HEK293 (cell line): ENCODE measurements at regions not wholly inside any gene's neighbourhood (a gene's known extent, or its start where the extent isn't known, plus 50 kb on each side); places are given as distances from the start of the nearest gene placed in this dataset.

Source experiments
- CTCF ChIA-PET: fragments of 350-600 bp; formaldehyde crosslinking; extraction: SDS; loops from one replicate; lab custom pipeline; 2021; ENCODE audit warnings: antibody characterized with exemption; lab: Yijun Ruan, JAX
- POLR2A ChIA-PET: fragments of 300-600 bp; formaldehyde crosslinking; extraction: SDS; loops from one replicate; lab custom pipeline; 2020; ENCODE audit warnings: antibody characterized with exemption, inconsistent platforms; lab: Yijun Ruan, JAX
- H3K27ac ChIP-seq: fragments of 200-500 bp; sonication (Bioruptor generic); 2 replicates; pipeline ENCODE4 v1.5.1; 2014; ENCODE audit warnings: low read depth, low read length, control low read depth, inconsistent platforms; ENCODE audit errors: extremely low read depth
- H3K36me3 ChIP-seq, 2 experiments: fragments of 200-500 bp in 1 of 2; sonication (Bioruptor generic) in 1 of 2; 1 replicate in 1 of 2; 2 replicates in 1 of 2; pipeline ENCODE4 v1.5.1; 2014 to 2017; ENCODE audit warnings: inconsistent platforms in 2 of 2, low read length in 2 of 2; ENCODE audit not compliant: control insufficient read depth in 2 of 2, insufficient read depth in 1 of 2
- H3K4me1 ChIP-seq: fragments of 200-500 bp; sonication (Bioruptor generic); 2 replicates; pipeline ENCODE4 v1.5.1; 2014; ENCODE audit warnings: mild to moderate bottlenecking, low read length, inconsistent platforms; ENCODE audit not compliant: control insufficient read depth, insufficient read depth
- H3K4me3 ChIP-seq: 2 replicates; pipeline ENCODE4 v1.5.1; 2011; ENCODE audit warnings: low read depth, mild to moderate bottlenecking, control low read depth, low read length, moderate library complexity
- H3K9me3 ChIP-seq: fragments of 200-500 bp; sonication (Bioruptor generic); 2 replicates; pipeline ENCODE4 v1.5.1; 2014; ENCODE audit warnings: low read depth, low read length, inconsistent platforms; ENCODE audit not compliant: control insufficient read depth, insufficient read depth
- BCL11B ChIP-seq: fragments of 450-650 bp; formaldehyde crosslinking; IDR thresholded peaks from 2 replicates; pipeline ENCODE4 v1.5.1; 2016; ENCODE audit warnings: low read depth, missing biosample characterization, missing genetic modification characterization
- HOXA7 ChIP-seq: sonication (generic); formaldehyde crosslinking; IDR thresholded peaks from 2 replicates; pipeline ENCODE4 v1.8.1; 2022; ENCODE audit warnings: missing genetic modification reagents, borderline replicate concordance
- HOXD13 ChIP-seq: sonication (generic); formaldehyde crosslinking; IDR thresholded peaks from 2 replicates; pipeline ENCODE4 v1.8.0; 2022; ENCODE audit warnings: missing genetic modification reagents, borderline replicate concordance
- SP7 ChIP-seq: fragments of 450-650 bp; formaldehyde crosslinking; IDR thresholded peaks from 2 replicates; pipeline ENCODE4 v1.5.1; 2016; ENCODE audit warnings: missing biosample characterization, missing genetic modification characterization
- ZFP3 ChIP-seq: fragments of 450-650 bp; formaldehyde crosslinking; IDR thresholded peaks from 2 replicates; pipeline ENCODE4 v1.5.1; 2016; ENCODE audit warnings: low read depth, missing biosample characterization, missing genetic modification characterization
- ZNF138 ChIP-seq: fragments of 450-650 bp; formaldehyde crosslinking; IDR thresholded peaks from 2 replicates; pipeline ENCODE4 v1.5.1; 2016; ENCODE audit warnings: missing biosample characterization, missing genetic modification characterization, borderline replicate concordance
- ZNF140 ChIP-seq: fragments of 450-650 bp; formaldehyde crosslinking; IDR thresholded peaks from 2 replicates; pipeline ENCODE4 v1.5.1; 2016; ENCODE audit warnings: missing biosample characterization, missing genetic modification characterization
- ZNF157 ChIP-seq: fragments of 450-650 bp; formaldehyde crosslinking; IDR thresholded peaks from 2 replicates; pipeline ENCODE4 v1.5.1; 2016; ENCODE audit warnings: missing biosample characterization, missing genetic modification characterization
- ZNF169 ChIP-seq: fragments of 450-650 bp; formaldehyde crosslinking; IDR thresholded peaks from 2 replicates; pipeline ENCODE4 v1.5.1; 2016; ENCODE audit warnings: missing biosample characterization, missing genetic modification characterization
- ZNF2 ChIP-seq: fragments of 450-650 bp; formaldehyde crosslinking; IDR thresholded peaks from 2 replicates; pipeline ENCODE4 v1.5.1; 2016; ENCODE audit warnings: missing biosample characterization, missing genetic modification characterization
- ZNF211 ChIP-seq: fragments of 450-650 bp; formaldehyde crosslinking; IDR thresholded peaks from 2 replicates; pipeline ENCODE4 v1.5.1; 2016; ENCODE audit warnings: low read depth, missing biosample characterization, missing genetic modification characterization
- ZNF223 ChIP-seq: fragments of 450-650 bp; formaldehyde crosslinking; IDR thresholded peaks from 2 replicates; pipeline ENCODE4 v1.5.1; 2016; ENCODE audit warnings: missing biosample characterization, missing genetic modification characterization
- ZNF239 ChIP-seq: fragments of 450-650 bp; formaldehyde crosslinking; IDR thresholded peaks from 2 replicates; pipeline ENCODE4 v1.5.1; 2016; ENCODE audit warnings: missing biosample characterization, missing genetic modification characterization
- ZNF335 ChIP-seq: fragments of 450-650 bp; formaldehyde crosslinking; conservative IDR thresholded peaks from 2 replicates; pipeline ENCODE4 v1.5.1; 2016; ENCODE audit warnings: missing biosample characterization, missing genetic modification characterization
- ZNF354C ChIP-seq: fragments of 450-650 bp; formaldehyde crosslinking; IDR thresholded peaks from 2 replicates; pipeline ENCODE4 v1.5.1; 2016; ENCODE audit warnings: missing biosample characterization, missing genetic modification characterization, low read depth, borderline replicate concordance
- ZNF473 ChIP-seq: fragments of 450-650 bp; formaldehyde crosslinking; IDR thresholded peaks from 2 replicates; pipeline ENCODE4 v1.5.1; 2017; ENCODE audit warnings: missing biosample characterization, missing genetic modification characterization
- ZNF510 ChIP-seq: fragments of 450-650 bp; formaldehyde crosslinking; IDR thresholded peaks from 2 replicates; pipeline ENCODE4 v1.5.1; 2018; ENCODE audit warnings: mild to moderate bottlenecking, missing genetic modification characterization, missing biosample characterization; ENCODE audit not compliant: insufficient replicate concordance
- ZNF548 ChIP-seq: fragments of 450-650 bp; formaldehyde crosslinking; IDR thresholded peaks from 2 replicates; pipeline ENCODE4 v1.5.1; 2016; ENCODE audit warnings: missing biosample characterization, missing genetic modification characterization
- ZNF621 ChIP-seq: fragments of 450-650 bp; formaldehyde crosslinking; IDR thresholded peaks from 2 replicates; pipeline ENCODE4 v1.5.1; 2017; ENCODE audit warnings: missing biosample characterization, missing genetic modification characterization
- ZNF660 ChIP-seq: fragments of 450-650 bp; IDR thresholded peaks from 2 replicates; pipeline ENCODE4 v1.5.1; 2018; ENCODE audit warnings: missing biosample characterization, mild to moderate bottlenecking, missing genetic modification characterization
- ZNF701 ChIP-seq: fragments of 450-650 bp; formaldehyde crosslinking; IDR thresholded peaks from 2 replicates; pipeline ENCODE4 v1.5.1; 2016; ENCODE audit warnings: missing biosample characterization, missing genetic modification characterization
- ZNF707 ChIP-seq: fragments of 450-650 bp; formaldehyde crosslinking; IDR thresholded peaks from 2 replicates; pipeline ENCODE4 v1.5.1; 2016; ENCODE audit warnings: missing biosample characterization, missing genetic modification characterization
- ZSCAN23 ChIP-seq: fragments of 450-650 bp; formaldehyde crosslinking; IDR thresholded peaks from 2 replicates; pipeline ENCODE4 v1.5.1; 2016; ENCODE audit warnings: missing biosample characterization, missing genetic modification characterization
- TF ChIP-seq, protein P1 (sequence below): fragments of 450-650 bp; formaldehyde crosslinking; IDR thresholded peaks from 2 replicates; pipeline ENCODE4 v1.5.1; 2016; ENCODE audit warnings: missing biosample characterization, missing genetic modification characterization, low read depth
- TF ChIP-seq, protein P2 (sequence below): fragments of 450-650 bp; formaldehyde crosslinking; IDR thresholded peaks from 2 replicates; pipeline ENCODE4 v1.5.1; 2016; ENCODE audit warnings: missing biosample characterization, missing genetic modification characterization, low read depth
- TF ChIP-seq, protein P3 (sequence below): fragments of 450-650 bp; formaldehyde crosslinking; IDR thresholded peaks from 2 replicates; pipeline ENCODE4 v1.5.1; 2017; ENCODE audit warnings: missing biosample characterization, missing genetic modification characterization
- TF ChIP-seq, protein P4 (sequence below): fragments of 450-650 bp; IDR thresholded peaks from 2 replicates; pipeline ENCODE4 v1.5.1; 2018; ENCODE audit warnings: missing biosample characterization, missing genetic modification characterization
- TF ChIP-seq, protein P5 (sequence below): fragments of 450-650 bp; formaldehyde crosslinking; IDR thresholded peaks from 2 replicates; pipeline ENCODE4 v1.5.1; 2016; ENCODE audit warnings: missing biosample characterization, missing genetic modification characterization

DNA sequence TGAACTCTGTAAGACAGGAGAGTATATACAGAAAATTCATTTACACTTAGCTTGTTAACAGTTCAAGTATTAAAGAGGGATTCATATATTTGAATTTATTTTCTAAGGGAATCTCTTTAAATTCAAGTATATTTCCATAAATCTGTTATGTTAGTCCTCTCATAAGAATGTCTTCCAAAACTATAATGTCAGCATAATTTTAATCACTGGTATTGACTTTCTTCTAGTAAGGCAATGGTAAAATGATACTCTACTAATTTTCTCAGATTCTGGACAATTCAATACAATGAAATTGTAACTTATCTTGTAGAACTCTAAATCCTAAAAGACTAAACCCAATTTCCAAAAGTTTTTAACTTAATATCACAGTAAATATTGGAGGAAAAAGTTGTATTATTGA is 66.3 kb upstream of the EPHA6 start:
- Histone ChIP-seq H3K4me1 (no peaks in the 10 kb centered on the region), H3K4me3 (no peak overlapping the region), H3K27ac (no peak overlapping the region), H3K9me3 (no peaks in the 10 kb centered on the region), H3K36me3 (no peaks in the 10 kb centered on the region)
- ChIA-PET POLR2A (no interaction called here), CTCF (no interaction called here)
- TF ChIP-seq ZNF354C (tag by site-specific recombination) (no peak), ZNF239 (tag by site-specific recombination) (no peak), ZFP3 (tag by site-specific recombination) (no peak), ZNF621 (tag by site-specific recombination) (no peak), ZNF701 (tag by site-specific recombination) (no peak), ZNF157 (tag by site-specific recombination) (no peak), ZNF660 (no peak), SP7 (tag by site-specific recombination) (no peak), ZNF473 (no peak), ZNF223 (no peak), HOXA7 (CRISPR knock-in tag) (no peak), ZNF548 (no peak)
- TF ChIP-seq, protein P1, sequence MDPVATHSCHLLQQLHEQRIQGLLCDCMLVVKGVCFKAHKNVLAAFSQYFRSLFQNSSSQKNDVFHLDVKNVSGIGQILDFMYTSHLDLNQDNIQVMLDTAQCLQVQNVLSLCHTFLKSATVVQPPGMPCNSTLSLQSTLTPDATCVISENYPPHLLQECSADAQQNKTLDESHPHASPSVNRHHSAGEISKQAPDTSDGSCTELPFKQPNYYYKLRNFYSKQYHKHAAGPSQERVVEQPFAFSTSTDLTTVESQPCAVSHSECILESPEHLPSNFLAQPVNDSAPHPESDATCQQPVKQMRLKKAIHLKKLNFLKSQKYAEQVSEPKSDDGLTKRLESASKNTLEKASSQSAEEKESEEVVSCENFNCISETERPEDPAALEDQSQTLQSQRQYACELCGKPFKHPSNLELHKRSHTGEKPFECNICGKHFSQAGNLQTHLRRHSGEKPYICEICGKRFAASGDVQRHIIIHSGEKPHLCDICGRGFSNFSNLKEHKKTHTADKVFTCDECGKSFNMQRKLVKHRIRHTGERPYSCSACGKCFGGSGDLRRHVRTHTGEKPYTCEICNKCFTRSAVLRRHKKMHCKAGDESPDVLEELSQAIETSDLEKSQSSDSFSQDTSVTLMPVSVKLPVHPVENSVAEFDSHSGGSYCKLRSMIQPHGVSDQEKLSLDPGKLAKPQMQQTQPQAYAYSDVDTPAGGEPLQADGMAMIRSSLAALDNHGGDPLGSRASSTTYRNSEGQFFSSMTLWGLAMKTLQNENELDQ: no peak
- TF ChIP-seq, protein P2, sequence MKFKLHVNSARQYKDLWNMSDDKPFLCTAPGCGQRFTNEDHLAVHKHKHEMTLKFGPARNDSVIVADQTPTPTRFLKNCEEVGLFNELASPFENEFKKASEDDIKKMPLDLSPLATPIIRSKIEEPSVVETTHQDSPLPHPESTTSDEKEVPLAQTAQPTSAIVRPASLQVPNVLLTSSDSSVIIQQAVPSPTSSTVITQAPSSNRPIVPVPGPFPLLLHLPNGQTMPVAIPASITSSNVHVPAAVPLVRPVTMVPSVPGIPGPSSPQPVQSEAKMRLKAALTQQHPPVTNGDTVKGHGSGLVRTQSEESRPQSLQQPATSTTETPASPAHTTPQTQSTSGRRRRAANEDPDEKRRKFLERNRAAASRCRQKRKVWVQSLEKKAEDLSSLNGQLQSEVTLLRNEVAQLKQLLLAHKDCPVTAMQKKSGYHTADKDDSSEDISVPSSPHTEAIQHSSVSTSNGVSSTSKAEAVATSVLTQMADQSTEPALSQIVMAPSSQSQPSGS (tag by site-specific recombination): no peak

DNA sequence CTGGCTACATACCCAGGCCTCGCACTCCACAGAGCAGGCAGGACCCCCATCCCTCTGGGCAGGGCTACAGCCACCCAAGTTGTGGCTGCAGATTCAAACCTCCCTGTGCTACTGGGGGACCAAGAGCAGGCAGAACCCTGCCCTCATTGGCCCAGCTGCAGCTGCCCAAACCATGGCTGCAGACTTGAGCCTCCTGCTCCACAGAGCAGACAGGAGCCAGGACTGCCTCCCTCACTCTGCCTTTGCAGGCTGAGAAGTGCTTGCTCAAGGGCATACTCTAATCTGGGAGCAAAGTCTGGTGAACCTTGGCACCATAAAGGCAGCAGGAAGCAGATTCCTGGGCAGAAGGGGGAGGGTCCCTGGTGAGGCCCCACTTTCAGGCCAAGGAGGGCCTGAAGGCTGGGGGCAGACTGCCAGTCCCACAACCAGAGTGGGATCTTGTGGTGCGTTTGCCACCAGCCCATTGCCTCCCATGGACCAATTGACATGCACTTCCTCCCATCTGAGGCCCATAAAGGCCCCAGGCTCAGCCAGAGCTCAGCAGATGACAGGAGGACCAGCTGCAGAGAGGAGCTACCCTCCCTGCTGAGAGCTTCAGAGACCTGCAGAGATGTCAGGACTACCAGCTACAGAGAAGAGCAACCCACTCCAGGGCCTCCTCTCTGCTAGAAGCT is 64.2 kb upstream of the EPHA6 start:
- POLR2A ChIA-PET: no interaction called here
- CTCF ChIA-PET: no interaction called here

More for the DNA sequence above, 64.2 kb upstream of the EPHA6 start:
- H3K27ac ChIP-seq: no peak overlapping the region
- no peaks in the 10 kb centered on the region for H3K4me1 ChIP-seq
- TF ChIP-seq, protein P3, sequence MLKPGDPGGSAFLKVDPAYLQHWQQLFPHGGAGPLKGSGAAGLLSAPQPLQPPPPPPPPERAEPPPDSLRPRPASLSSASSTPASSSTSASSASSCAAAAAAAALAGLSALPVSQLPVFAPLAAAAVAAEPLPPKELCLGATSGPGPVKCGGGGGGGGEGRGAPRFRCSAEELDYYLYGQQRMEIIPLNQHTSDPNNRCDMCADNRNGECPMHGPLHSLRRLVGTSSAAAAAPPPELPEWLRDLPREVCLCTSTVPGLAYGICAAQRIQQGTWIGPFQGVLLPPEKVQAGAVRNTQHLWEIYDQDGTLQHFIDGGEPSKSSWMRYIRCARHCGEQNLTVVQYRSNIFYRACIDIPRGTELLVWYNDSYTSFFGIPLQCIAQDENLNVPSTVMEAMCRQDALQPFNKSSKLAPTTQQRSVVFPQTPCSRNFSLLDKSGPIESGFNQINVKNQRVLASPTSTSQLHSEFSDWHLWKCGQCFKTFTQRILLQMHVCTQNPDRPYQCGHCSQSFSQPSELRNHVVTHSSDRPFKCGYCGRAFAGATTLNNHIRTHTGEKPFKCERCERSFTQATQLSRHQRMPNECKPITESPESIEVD: no peak
- TF ChIP-seq ZNF211 (tag by site-specific recombination): no peak
- TF ChIP-seq ZNF510 (tag by site-specific recombination): no peak
- no peak for TF ChIP-seq ZNF140 (tag by site-specific recombination)
- no peak for TF ChIP-seq ZNF223
- TF ChIP-seq, protein P4, sequence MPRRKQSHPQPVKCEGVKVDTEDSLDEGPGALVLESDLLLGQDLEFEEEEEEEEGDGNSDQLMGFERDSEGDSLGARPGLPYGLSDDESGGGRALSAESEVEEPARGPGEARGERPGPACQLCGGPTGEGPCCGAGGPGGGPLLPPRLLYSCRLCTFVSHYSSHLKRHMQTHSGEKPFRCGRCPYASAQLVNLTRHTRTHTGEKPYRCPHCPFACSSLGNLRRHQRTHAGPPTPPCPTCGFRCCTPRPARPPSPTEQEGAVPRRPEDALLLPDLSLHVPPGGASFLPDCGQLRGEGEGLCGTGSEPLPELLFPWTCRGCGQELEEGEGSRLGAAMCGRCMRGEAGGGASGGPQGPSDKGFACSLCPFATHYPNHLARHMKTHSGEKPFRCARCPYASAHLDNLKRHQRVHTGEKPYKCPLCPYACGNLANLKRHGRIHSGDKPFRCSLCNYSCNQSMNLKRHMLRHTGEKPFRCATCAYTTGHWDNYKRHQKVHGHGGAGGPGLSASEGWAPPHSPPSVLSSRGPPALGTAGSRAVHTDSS (tag by site-specific recombination): no peak
- TF ChIP-seq ZNF138 (tag by site-specific recombination): no peak
- no peak for TF ChIP-seq ZNF335 (tag by site-specific recombination)
- TF ChIP-seq HOXD13 (CRISPR knock-in tag): no peak
- no peak for TF ChIP-seq ZNF169 (tag by site-specific recombination)
- no peak for TF ChIP-seq ZNF621 (tag by site-specific recombination)
- TF ChIP-seq, protein P5, sequence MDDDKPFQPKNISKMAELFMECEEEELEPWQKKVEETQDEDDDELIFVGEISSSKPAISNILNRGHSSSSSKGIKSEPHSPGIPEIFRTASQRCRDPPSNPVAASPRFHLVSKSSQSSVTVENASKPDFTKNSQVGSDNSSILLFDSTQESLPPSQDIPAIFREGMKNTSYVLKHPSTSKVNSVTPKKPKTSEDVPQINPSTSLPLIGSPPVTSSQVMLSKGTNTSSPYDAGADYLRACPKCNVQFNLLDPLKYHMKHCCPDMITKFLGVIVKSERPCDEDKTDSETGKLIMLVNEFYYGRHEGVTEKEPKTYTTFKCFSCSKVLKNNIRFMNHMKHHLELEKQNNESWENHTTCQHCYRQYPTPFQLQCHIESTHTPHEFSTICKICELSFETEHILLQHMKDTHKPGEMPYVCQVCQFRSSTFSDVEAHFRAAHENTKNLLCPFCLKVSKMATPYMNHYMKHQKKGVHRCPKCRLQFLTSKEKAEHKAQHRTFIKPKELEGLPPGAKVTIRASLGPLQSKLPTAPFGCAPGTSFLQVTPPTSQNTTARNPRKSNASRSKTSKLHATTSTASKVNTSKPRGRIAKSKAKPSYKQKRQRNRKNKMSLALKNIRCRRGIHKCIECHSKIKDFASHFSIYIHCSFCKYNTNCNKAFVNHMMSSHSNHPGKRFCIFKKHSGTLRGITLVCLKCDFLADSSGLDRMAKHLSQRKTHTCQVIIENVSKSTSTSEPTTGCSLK (tag by site-specific recombination): no peak
- TF ChIP-seq ZSCAN23 (tag by site-specific recombination): no peak
- TF ChIP-seq ZNF707 (tag by site-specific recombination): no peak
- no peak for TF ChIP-seq BCL11B (tag by site-specific recombination)
- no peak for TF ChIP-seq ZNF473
- no peak for TF ChIP-seq ZNF2 (tag by site-specific recombination)
- TF ChIP-seq, all 188 proteins: peak for 0
- H3K9me3 ChIP-seq: no peaks in the 10 kb centered on the region
- no peaks in the 10 kb centered on the region for H3K36me3 ChIP-seq
- no peak overlapping the region for H3K4me3 ChIP-seq
